Midbrain (tissue), 1 donor: ENCODE measurements at regions not wholly inside any gene's neighbourhood (a gene's known extent, or its start where the extent isn't known, plus 50 kb on each side); places are given as distances from the start of the nearest gene placed in this dataset.
"Not testable (repeated sequence)": the region's sequence is repeated elsewhere in the genome, so short reads cannot be mapped to it uniquely, and the experiment has no call there.

Source experiments
- DNase-seq: peaks from one replicate; lab custom pipeline; 2025; lab: John Stamatoyannopoulos, UW

- DNase-seq = no peak
These were observed 185.5 kb downstream of the TEX13C start for GRCh38 chrX:125505207-125505606.

GRCh38 chrX:125507119-125507518 is 187.4 kb downstream of the TEX13C start:
- no peak for DNase-seq

- DNase-seq = no peak
These were observed 200.4 kb downstream of the TEX13C start for GRCh38 chrX:125520029-125520428.

- DNase-seq = no peak
These were observed 203.1 kb downstream of the TEX13C start for GRCh38 chrX:125522752-125523151.

GRCh38 chrX:125532411-125533089 is 212.9 kb downstream of the TEX13C start:
- no peak for DNase-seq

- DNase-seq = no peak
These were observed 213.7 kb downstream of the TEX13C start for GRCh38 chrX:125533352-125533751.

- no peak for DNase-seq
These were observed 224.5 kb downstream of the TEX13C start for GRCh38 chrX:125544031-125544660.

GRCh38 chrX:125544856-125545255 is 225.2 kb downstream of the TEX13C start:
- DNase-seq = no peak

GRCh38 chrX:125577479-125577878 is 257.8 kb downstream of the TEX13C start:
- no peak for DNase-seq

- DNase-seq = no peak
These were observed 284.8 kb downstream of the TEX13C start for GRCh38 chrX:125604448-125604847.

GRCh38 chrX:125605145-125605544 is 285.5 kb downstream of the TEX13C start:
- DNase-seq = no peak

- not testable (repeated sequence) for DNase-seq
These were observed 295.1 kb downstream of the TEX13C start for GRCh38 chrX:125614591-125615343.

GRCh38 chrX:125620715-125621587 is 301.3 kb downstream of the TEX13C start:
- no peak for DNase-seq

GRCh38 chrX:125621588-125621927 is 301.9 kb downstream of the TEX13C start:
- DNase-seq = no peak

- no peak for DNase-seq
These were observed 303.2 kb downstream of the TEX13C start for GRCh38 chrX:125622899-125623298.

GRCh38 chrX:125627676-125628075 is 308.0 kb downstream of the TEX13C start:
- DNase-seq = no peak

- no peak for DNase-seq
These were observed 308.8 kb downstream of the TEX13C start for GRCh38 chrX:125628435-125628834.

- DNase-seq = no peak
These were observed 321.7 kb downstream of the TEX13C start for GRCh38 chrX:125641405-125641804.

GRCh38 chrX:125646195-125646594 is 326.5 kb downstream of the TEX13C start:
- no peak for DNase-seq

GRCh38 chrX:125651426-125651825 is 331.8 kb downstream of the TEX13C start:
- DNase-seq = no peak

GRCh38 chrX:125654501-125654900 is 334.8 kb downstream of the TEX13C start:
- no peak for DNase-seq

- DNase-seq = no peak
These were observed 354.1 kb downstream of the TEX13C start for GRCh38 chrX:125673758-125674157.
